WERI-Rb-1 (cell line): ENCODE measurements at regions not wholly inside any gene's neighbourhood (a gene's known extent, or its start where the extent isn't known, plus 50 kb on each side); places are given as distances from the start of the nearest gene placed in this dataset.
"Not testable (repeated sequence)": the region's sequence is repeated elsewhere in the genome, so short reads cannot be mapped to it uniquely, and the experiment has no call there.

ENCODE experiments used
- DNase-seq: peaks from one replicate; pipeline ENCODE4 v3.0.0-alpha.2; 2020
- H3K27ac ChIP-seq: fragments of 250-450 bp; sonication (Bioruptor Pico); 2 replicates; pipeline ENCODE4 v1.5.1; 2020; ENCODE audit warnings: mild to moderate bottlenecking, moderate library complexity
- H3K27me3 ChIP-seq: fragments of 250-450 bp; sonication (Bioruptor Pico); 2 replicates; pipeline ENCODE4 v1.5.1; 2021; ENCODE audit warnings: mild to moderate bottlenecking, low read depth, moderate library complexity; ENCODE audit not compliant: insufficient read depth, severe bottlenecking
- H3K36me3 ChIP-seq: fragments of 250-450 bp; sonication (Bioruptor Pico); 2 replicates; pipeline ENCODE4 v1.5.1; 2020; ENCODE audit warnings: mild to moderate bottlenecking, moderate library complexity
- H3K4me3 ChIP-seq: 2 replicates; pipeline ENCODE4 v1.5.1; 2011; ENCODE audit warnings: low read depth, mild to moderate bottlenecking, control low read depth, low read length
- H3K9me3 ChIP-seq: fragments of 250-450 bp; sonication (Bioruptor Pico); 2 replicates; pipeline ENCODE4 v1.5.1; 2021; ENCODE audit warnings: mild to moderate bottlenecking, moderate library complexity; ENCODE audit not compliant: severe bottlenecking
- TF ChIP-seq, protein P1 (sequence below): IDR thresholded peaks from 2 replicates; pipeline ENCODE4 v1.5.1; 2011; ENCODE audit warnings: low read depth, mild to moderate bottlenecking, control low read depth, inconsistent platforms, low read length

- TF ChIP-seq, protein P1, sequence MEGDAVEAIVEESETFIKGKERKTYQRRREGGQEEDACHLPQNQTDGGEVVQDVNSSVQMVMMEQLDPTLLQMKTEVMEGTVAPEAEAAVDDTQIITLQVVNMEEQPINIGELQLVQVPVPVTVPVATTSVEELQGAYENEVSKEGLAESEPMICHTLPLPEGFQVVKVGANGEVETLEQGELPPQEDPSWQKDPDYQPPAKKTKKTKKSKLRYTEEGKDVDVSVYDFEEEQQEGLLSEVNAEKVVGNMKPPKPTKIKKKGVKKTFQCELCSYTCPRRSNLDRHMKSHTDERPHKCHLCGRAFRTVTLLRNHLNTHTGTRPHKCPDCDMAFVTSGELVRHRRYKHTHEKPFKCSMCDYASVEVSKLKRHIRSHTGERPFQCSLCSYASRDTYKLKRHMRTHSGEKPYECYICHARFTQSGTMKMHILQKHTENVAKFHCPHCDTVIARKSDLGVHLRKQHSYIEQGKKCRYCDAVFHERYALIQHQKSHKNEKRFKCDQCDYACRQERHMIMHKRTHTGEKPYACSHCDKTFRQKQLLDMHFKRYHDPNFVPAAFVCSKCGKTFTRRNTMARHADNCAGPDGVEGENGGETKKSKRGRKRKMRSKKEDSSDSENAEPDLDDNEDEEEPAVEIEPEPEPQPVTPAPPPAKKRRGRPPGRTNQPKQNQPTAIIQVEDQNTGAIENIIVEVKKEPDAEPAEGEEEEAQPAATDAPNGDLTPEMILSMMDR: no peak
- Histone ChIP-seq H3K27me3 (no peaks in the 10 kb centered on the region), H3K4me3 (no peak overlapping the region), H3K36me3 (no peaks in the 10 kb centered on the region), H3K27ac (no peak overlapping the region), H3K9me3 (no peaks in the 10 kb centered on the region)
- DNase-seq: no peak
Measured at GRCh38 chr7:152911226-152911560, 151.6 kb downstream of the ACTR3B start.

DNA sequence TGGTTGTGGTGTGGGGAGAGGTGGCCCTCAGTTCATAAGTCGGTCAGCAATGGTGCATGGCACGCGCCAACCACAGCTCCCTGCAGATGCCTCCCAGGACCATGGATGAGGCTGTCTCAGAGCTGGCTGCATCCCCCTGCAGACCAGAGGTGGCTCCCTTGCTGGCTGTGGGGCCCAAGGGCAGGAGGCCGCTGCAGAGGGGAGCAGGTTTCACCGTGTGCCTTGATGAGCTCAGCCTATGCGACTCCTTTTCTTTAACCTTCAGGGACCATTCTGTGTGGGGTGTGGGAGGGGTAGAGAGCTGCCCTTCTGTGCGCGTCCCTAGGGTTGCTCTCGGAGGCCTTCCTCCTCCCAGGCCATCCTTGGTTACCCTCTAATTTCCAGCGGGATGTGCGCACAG lies 152.4 kb downstream of the ACTR3B start:
- H3K27ac ChIP-seq: no peak overlapping the region
- no peaks in the 10 kb centered on the region for H3K9me3 ChIP-seq
- no peak for DNase-seq
- H3K36me3 ChIP-seq: no peaks in the 10 kb centered on the region
- TF ChIP-seq, protein P1: no peak
- no peaks in the 10 kb centered on the region for H3K27me3 ChIP-seq
- no peak overlapping the region for H3K4me3 ChIP-seq

GRCh38 chr7:152912511-152912910 lies 153.0 kb downstream of the ACTR3B start:
- DNase-seq: no peak
- no peak overlapping the region for H3K27ac ChIP-seq
- TF ChIP-seq, protein P1: no peak
- H3K27me3 ChIP-seq: no peaks in the 10 kb centered on the region
- H3K36me3 ChIP-seq: no peaks in the 10 kb centered on the region
- no peaks in the 10 kb centered on the region for H3K9me3 ChIP-seq
- no peak overlapping the region for H3K4me3 ChIP-seq

DNA sequence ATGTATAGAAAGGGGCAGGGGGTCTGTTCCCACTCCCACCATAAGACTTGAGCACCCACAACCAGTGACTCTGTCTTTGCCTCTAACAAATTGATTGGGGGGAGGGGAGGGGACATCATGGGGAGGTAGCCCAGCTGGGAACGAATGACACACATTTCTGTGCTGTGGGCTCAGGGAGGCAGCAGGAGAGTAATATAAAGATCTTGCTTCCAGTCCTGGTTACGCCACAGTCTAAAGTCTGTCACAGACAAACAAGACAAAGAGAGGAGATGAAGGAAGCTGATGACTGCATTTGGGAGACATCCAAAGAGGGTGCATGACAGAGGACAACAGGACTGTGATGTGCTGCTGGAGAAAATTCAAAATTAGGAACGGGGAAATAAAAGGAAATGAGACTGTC lies 153.9 kb downstream of the ACTR3B start:
- no peak for DNase-seq
- Histone ChIP-seq H3K27me3 (no peaks in the 10 kb centered on the region), H3K27ac (no peak overlapping the region), H3K9me3 (no peaks in the 10 kb centered on the region), H3K36me3 (no peaks in the 10 kb centered on the region), H3K4me3 (no peak overlapping the region)
- TF ChIP-seq, protein P1: no peak

GRCh38 chr7:152914014-152914844 lies 154.7 kb downstream of the ACTR3B start:
- no peak for DNase-seq
- no peak overlapping the region for H3K4me3 ChIP-seq
- no peaks in the 10 kb centered on the region for H3K36me3 ChIP-seq
- no peaks in the 10 kb centered on the region for H3K27me3 ChIP-seq
- TF ChIP-seq, protein P1: no peak
- no peaks in the 10 kb centered on the region for H3K9me3 ChIP-seq
- H3K27ac ChIP-seq: no peak overlapping the region

- H3K9me3 ChIP-seq, H3K4me3 ChIP-seq, H3K27ac ChIP-seq, H3K36me3 ChIP-seq, DNase-seq, H3K27me3 ChIP-seq: not testable (repeated sequence)
Measured at GRCh38 chr7:152914845-152915102, 155.2 kb downstream of the ACTR3B start.
